ENCODE measurements at regions not wholly inside any gene's neighbourhood (a gene's known extent, or its start where the extent isn't known, plus 50 kb on each side); places are given as distances from the start of the nearest gene placed in this dataset.

DNA sequence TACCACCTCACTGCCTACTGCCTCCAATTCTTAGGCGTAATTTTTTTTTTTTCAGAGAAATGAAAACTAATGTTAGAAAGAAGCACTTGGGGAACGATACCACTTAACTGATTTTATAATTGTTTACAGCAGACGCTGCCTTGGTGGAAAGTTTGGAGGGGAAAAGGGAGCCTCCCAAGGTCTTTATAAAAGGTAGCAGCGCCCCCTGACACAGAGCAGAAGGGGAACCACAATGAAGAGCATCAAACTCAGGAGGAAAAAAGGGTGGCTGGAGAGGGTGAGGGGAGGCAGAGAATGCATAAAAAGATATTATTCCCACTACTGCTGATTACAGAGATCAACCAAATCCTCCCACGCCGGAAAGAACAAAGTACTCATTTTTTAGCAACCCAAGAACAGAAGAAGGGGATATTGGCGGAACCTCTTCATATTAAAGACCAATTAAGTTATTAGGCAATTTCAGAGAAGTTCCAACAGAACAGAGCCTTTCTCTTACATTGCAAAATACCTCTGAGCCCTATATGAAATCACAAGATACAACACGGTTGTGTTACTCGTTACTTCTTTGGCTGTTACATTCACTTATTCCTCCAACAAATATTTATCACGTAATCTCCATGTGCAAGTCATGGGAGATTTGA, 135.8 kb downstream of the TEX36 start:
- no peak for TF ChIP-seq CTCF (IDR thresholded peaks at IDR 0.05)
- no peak for TF ChIP-seq POLR2A (IDR thresholded peaks at IDR 0.05)

All from esophagus squamous epithelium (tissue), 4 donors.